HEK293 (cell line): ENCODE measurements at regions not wholly inside any gene's neighbourhood (a gene's known extent, or its start where the extent isn't known, plus 50 kb on each side); places are given as distances from the start of the nearest gene placed in this dataset.

ENCODE experiments used
- CTCF ChIA-PET: fragments of 350-600 bp; formaldehyde crosslinking; extraction: SDS; loops from one replicate; lab custom pipeline; 2021; ENCODE audit warnings: antibody characterized with exemption; lab: Yijun Ruan, JAX
- POLR2A ChIA-PET: fragments of 300-600 bp; formaldehyde crosslinking; extraction: SDS; loops from one replicate; lab custom pipeline; 2020; ENCODE audit warnings: antibody characterized with exemption, inconsistent platforms; lab: Yijun Ruan, JAX
- H3K27ac ChIP-seq: fragments of 200-500 bp; sonication (Bioruptor generic); 2 replicates; pipeline ENCODE4 v1.5.1; 2014; ENCODE audit warnings: low read depth, low read length, control low read depth, inconsistent platforms; ENCODE audit errors: extremely low read depth
- H3K36me3 ChIP-seq, 2 experiments: fragments of 200-500 bp in 1 of 2; sonication (Bioruptor generic) in 1 of 2; 1 replicate in 1 of 2; 2 replicates in 1 of 2; pipeline ENCODE4 v1.5.1; 2014 to 2017; ENCODE audit warnings: inconsistent platforms in 2 of 2, low read length in 2 of 2; ENCODE audit not compliant: control insufficient read depth in 2 of 2, insufficient read depth in 1 of 2
- H3K4me1 ChIP-seq: fragments of 200-500 bp; sonication (Bioruptor generic); 2 replicates; pipeline ENCODE4 v1.5.1; 2014; ENCODE audit warnings: mild to moderate bottlenecking, low read length, inconsistent platforms; ENCODE audit not compliant: control insufficient read depth, insufficient read depth
- H3K4me3 ChIP-seq: 2 replicates; pipeline ENCODE4 v1.5.1; 2011; ENCODE audit warnings: low read depth, mild to moderate bottlenecking, control low read depth, low read length, moderate library complexity
- H3K9me3 ChIP-seq: fragments of 200-500 bp; sonication (Bioruptor generic); 2 replicates; pipeline ENCODE4 v1.5.1; 2014; ENCODE audit warnings: low read depth, low read length, inconsistent platforms; ENCODE audit not compliant: control insufficient read depth, insufficient read depth
- AEBP2 ChIP-seq: fragments of 450-650 bp; formaldehyde crosslinking; IDR thresholded peaks from 2 replicates; pipeline ENCODE4 v1.5.1; 2016; ENCODE audit warnings: missing biosample characterization, missing genetic modification characterization, borderline replicate concordance
- BCL6B ChIP-seq: fragments of 450-650 bp; formaldehyde crosslinking; IDR thresholded peaks from 2 replicates; pipeline ENCODE4 v1.5.1; 2017; ENCODE audit warnings: missing biosample characterization, missing genetic modification characterization
- GLIS1 ChIP-seq: fragments of 450-650 bp; formaldehyde crosslinking; IDR thresholded peaks from 2 replicates; pipeline ENCODE4 v1.5.1; 2016; ENCODE audit warnings: missing biosample characterization, missing genetic modification characterization
- MZF1 ChIP-seq: fragments of 450-650 bp; formaldehyde crosslinking; IDR thresholded peaks from 2 replicates; pipeline ENCODE4 v1.5.1; 2017; ENCODE audit warnings: missing biosample characterization, missing genetic modification characterization, borderline replicate concordance
- RBAK ChIP-seq: fragments of 450-650 bp; formaldehyde crosslinking; IDR thresholded peaks from 2 replicates; pipeline ENCODE4 v1.5.1; 2016; ENCODE audit warnings: missing biosample characterization, missing genetic modification characterization
- SCRT1 ChIP-seq: fragments of 450-650 bp; formaldehyde crosslinking; IDR thresholded peaks from 2 replicates; pipeline ENCODE4 v1.5.1; 2016; ENCODE audit warnings: missing biosample characterization, missing genetic modification characterization, borderline replicate concordance
- WT1 ChIP-seq: fragments of 450-650 bp; formaldehyde crosslinking; IDR thresholded peaks from 2 replicates; pipeline ENCODE4 v1.5.1; 2016; ENCODE audit warnings: missing biosample characterization, missing genetic modification characterization
- ZBTB48 ChIP-seq: fragments of 450-650 bp; formaldehyde crosslinking; IDR thresholded peaks from 2 replicates; pipeline ENCODE4 v1.5.1; 2016; ENCODE audit warnings: missing biosample characterization, missing genetic modification characterization
- ZFP69B ChIP-seq: fragments of 450-650 bp; formaldehyde crosslinking; IDR thresholded peaks from 2 replicates; pipeline ENCODE4 v1.5.1; 2016; ENCODE audit warnings: missing biosample characterization, missing genetic modification characterization
- ZNF121 ChIP-seq: fragments of 450-650 bp; formaldehyde crosslinking; IDR thresholded peaks from 2 replicates; pipeline ENCODE4 v1.5.1; 2016; ENCODE audit warnings: missing biosample characterization, missing genetic modification characterization
- ZNF211 ChIP-seq: fragments of 450-650 bp; formaldehyde crosslinking; IDR thresholded peaks from 2 replicates; pipeline ENCODE4 v1.5.1; 2016; ENCODE audit warnings: low read depth, missing biosample characterization, missing genetic modification characterization
- ZNF24 ChIP-seq: fragments of 450-650 bp; formaldehyde crosslinking; IDR thresholded peaks from 2 replicates; pipeline ENCODE4 v1.5.1; 2016; ENCODE audit warnings: missing biosample characterization, missing genetic modification characterization
- ZNF311 ChIP-seq: fragments of 450-650 bp; formaldehyde crosslinking; IDR thresholded peaks from 2 replicates; pipeline ENCODE4 v1.5.1; 2017; ENCODE audit warnings: missing biosample characterization, missing genetic modification characterization, borderline replicate concordance
- ZNF350 ChIP-seq: fragments of 450-650 bp; formaldehyde crosslinking; IDR thresholded peaks from 2 replicates; pipeline ENCODE4 v1.5.0; 2017; ENCODE audit warnings: missing biosample characterization, mild to moderate bottlenecking, missing genetic modification characterization
- ZNF404 ChIP-seq: fragments of 450-650 bp; formaldehyde crosslinking; IDR thresholded peaks from 2 replicates; pipeline ENCODE4 v1.5.1; 2017; ENCODE audit warnings: missing biosample characterization, missing genetic modification characterization
- ZNF571 ChIP-seq: fragments of 450-650 bp; formaldehyde crosslinking; IDR thresholded peaks from 2 replicates; pipeline ENCODE4 v1.5.0; 2017; ENCODE audit warnings: missing biosample characterization, missing genetic modification characterization
- ZNF660 ChIP-seq: fragments of 450-650 bp; IDR thresholded peaks from 2 replicates; pipeline ENCODE4 v1.5.1; 2018; ENCODE audit warnings: missing biosample characterization, mild to moderate bottlenecking, missing genetic modification characterization
- ZNF843 ChIP-seq: fragments of 450-650 bp; formaldehyde crosslinking; IDR thresholded peaks from 2 replicates; pipeline ENCODE4 v1.5.1; 2016; ENCODE audit warnings: missing biosample characterization, missing genetic modification characterization
- TF ChIP-seq, protein P1 (sequence below): fragments of 450-650 bp; formaldehyde crosslinking; IDR thresholded peaks from 2 replicates; pipeline ENCODE4 v1.5.1; 2016; ENCODE audit warnings: missing biosample characterization, missing genetic modification characterization
- TF ChIP-seq, protein P2 (sequence below): fragments of 450-650 bp; formaldehyde crosslinking; IDR thresholded peaks from 2 replicates; pipeline ENCODE4 v1.5.1; 2016; ENCODE audit warnings: missing biosample characterization, missing genetic modification characterization
- TF ChIP-seq, protein P3 (sequence below): fragments of 450-650 bp; formaldehyde crosslinking; conservative IDR thresholded peaks from 2 replicates; pipeline ENCODE4 v1.5.1; 2016; ENCODE audit warnings: low read depth, missing biosample characterization, missing genetic modification characterization

DNA sequence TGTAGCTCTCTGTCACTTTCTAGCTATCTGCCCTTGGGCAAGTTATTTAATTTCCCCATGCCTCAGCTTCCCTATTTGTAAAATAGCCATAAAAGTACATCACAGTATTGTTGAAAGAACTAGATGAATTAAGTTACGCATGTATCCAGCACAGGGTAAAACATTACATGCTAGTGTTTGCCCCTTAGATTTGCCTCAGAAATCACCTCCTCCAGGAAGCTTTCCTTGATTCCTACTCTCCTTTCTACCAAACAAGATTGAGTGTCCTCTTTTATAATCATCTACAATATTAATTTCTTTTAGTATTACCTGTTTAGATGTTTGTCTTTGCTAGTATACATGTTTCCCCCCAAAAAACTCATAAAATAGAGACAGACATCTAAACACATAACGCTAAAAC is 369.5 kb downstream of the GBA3 start:
- Histone ChIP-seq H3K4me3 (no peak overlapping the region), H3K9me3 (no peaks in the 10 kb centered on the region), H3K4me1 (no peaks in the 10 kb centered on the region), H3K36me3 (no peaks in the 10 kb centered on the region), H3K27ac (no peak overlapping the region)
- CTCF ChIA-PET: no interaction called here
- no peak for TF ChIP-seq SCRT1
- TF ChIP-seq WT1 (tag by site-specific recombination): no peak
- no peak for TF ChIP-seq ZNF350 (tag by site-specific recombination)
- TF ChIP-seq, protein P1, sequence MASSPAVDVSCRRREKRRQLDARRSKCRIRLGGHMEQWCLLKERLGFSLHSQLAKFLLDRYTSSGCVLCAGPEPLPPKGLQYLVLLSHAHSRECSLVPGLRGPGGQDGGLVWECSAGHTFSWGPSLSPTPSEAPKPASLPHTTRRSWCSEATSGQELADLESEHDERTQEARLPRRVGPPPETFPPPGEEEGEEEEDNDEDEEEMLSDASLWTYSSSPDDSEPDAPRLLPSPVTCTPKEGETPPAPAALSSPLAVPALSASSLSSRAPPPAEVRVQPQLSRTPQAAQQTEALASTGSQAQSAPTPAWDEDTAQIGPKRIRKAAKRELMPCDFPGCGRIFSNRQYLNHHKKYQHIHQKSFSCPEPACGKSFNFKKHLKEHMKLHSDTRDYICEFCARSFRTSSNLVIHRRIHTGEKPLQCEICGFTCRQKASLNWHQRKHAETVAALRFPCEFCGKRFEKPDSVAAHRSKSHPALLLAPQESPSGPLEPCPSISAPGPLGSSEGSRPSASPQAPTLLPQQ (tag by site-specific recombination): no peak
- TF ChIP-seq, protein P2, sequence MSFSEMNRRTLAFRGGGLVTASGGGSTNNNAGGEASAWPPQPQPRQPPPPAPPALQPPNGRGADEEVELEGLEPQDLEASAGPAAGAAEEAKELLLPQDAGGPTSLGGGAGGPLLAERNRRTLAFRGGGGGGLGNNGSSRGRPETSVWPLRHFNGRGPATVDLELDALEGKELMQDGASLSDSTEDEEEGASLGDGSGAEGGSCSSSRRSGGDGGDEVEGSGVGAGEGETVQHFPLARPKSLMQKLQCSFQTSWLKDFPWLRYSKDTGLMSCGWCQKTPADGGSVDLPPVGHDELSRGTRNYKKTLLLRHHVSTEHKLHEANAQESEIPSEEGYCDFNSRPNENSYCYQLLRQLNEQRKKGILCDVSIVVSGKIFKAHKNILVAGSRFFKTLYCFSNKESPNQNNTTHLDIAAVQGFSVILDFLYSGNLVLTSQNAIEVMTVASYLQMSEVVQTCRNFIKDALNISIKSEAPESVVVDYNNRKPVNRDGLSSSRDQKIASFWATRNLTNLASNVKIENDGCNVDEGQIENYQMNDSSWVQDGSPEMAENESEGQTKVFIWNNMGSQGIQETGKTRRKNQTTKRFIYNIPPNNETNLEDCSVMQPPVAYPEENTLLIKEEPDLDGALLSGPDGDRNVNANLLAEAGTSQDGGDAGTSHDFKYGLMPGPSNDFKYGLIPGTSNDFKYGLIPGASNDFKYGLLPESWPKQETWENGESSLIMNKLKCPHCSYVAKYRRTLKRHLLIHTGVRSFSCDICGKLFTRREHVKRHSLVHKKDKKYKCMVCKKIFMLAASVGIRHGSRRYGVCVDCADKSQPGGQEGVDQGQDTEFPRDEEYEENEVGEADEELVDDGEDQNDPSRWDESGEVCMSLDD (tag by site-specific recombination): no peak
- TF ChIP-seq ZNF311 (tag by site-specific recombination): no peak
- no peak for TF ChIP-seq ZNF211
- no peak for TF ChIP-seq ZFP69B (tag by site-specific recombination)
- TF ChIP-seq AEBP2: no peak
- TF ChIP-seq MZF1 (tag by site-specific recombination): no peak
- no peak for TF ChIP-seq ZNF24 (tag by site-specific recombination)
- TF ChIP-seq ZNF843 (tag by site-specific recombination): no peak
- no peak for TF ChIP-seq ZNF571 (tag by site-specific recombination)
- TF ChIP-seq ZBTB48: no peak
- no peak for TF ChIP-seq ZNF660 (tag by site-specific recombination)
- TF ChIP-seq, protein P3, sequence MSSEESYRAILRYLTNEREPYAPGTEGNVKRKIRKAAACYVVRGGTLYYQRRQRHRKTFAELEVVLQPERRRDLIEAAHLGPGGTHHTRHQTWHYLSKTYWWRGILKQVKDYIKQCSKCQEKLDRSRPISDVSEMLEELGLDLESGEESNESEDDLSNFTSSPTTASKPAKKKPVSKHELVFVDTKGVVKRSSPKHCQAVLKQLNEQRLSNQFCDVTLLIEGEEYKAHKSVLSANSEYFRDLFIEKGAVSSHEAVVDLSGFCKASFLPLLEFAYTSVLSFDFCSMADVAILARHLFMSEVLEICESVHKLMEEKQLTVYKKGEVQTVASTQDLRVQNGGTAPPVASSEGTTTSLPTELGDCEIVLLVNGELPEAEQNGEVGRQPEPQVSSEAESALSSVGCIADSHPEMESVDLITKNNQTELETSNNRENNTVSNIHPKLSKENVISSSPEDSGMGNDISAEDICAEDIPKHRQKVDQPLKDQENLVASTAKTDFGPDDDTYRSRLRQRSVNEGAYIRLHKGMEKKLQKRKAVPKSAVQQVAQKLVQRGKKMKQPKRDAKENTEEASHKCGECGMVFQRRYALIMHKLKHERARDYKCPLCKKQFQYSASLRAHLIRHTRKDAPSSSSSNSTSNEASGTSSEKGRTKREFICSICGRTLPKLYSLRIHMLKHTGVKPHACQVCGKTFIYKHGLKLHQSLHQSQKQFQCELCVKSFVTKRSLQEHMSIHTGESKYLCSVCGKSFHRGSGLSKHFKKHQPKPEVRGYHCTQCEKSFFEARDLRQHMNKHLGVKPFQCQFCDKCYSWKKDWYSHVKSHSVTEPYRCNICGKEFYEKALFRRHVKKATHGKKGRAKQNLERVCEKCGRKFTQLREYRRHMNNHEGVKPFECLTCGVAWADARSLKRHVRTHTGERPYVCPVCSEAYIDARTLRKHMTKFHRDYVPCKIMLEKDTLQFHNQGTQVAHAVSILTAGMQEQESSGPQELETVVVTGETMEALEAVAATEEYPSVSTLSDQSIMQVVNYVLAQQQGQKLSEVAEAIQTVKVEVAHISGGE: no peak
- no peak for TF ChIP-seq ZNF404
- POLR2A ChIA-PET: no interaction called here

- H3K4me3 ChIP-seq: no peak overlapping the region
- no peaks in the 10 kb centered on the region for H3K9me3 ChIP-seq
- no peak overlapping the region for H3K27ac ChIP-seq
- ChIA-PET CTCF (no interaction called here), POLR2A (no interaction called here)
- no peaks in the 10 kb centered on the region for H3K36me3 ChIP-seq
- H3K4me1 ChIP-seq: no peaks in the 10 kb centered on the region
- TF ChIP-seq BCL6B (tag by site-specific recombination) (no peak), RBAK (no peak), GLIS1 (tag by site-specific recombination) (no peak), ZNF121 (tag by site-specific recombination) (no peak)
Measured at GRCh38 chr4:23061431-23061830, 368.7 kb downstream of the GBA3 start.
